Heart left ventricle (tissue), 13 donors: ENCODE measurements at regions not wholly inside any gene's neighbourhood (a gene's known extent, or its start where the extent isn't known, plus 50 kb on each side); places are given as distances from the start of the nearest gene placed in this dataset.

Experiments used
- POLR2A ChIP-seq, 2 donors: fragments of 450-650 bp; IDR thresholded peaks; one replicate each; pipeline ENCODE4 v1.6.1; 2017; ENCODE audit warnings: antibody characterized with exemption in 2 of 2, mild to moderate bottlenecking in 2 of 2, moderate library complexity in 2 of 2
- TF ChIP-seq, protein P1 (sequence below), 12 donors: fragments of 200-600 bp; sonication (generic) in 4 of 12; IDR thresholded peaks; one replicate each; pipeline versions ENCODE4 v1.5.0 to v1.8.0; 2018 to 2022; ENCODE audit warnings: antibody characterized with exemption in 12 of 12, mild to moderate bottlenecking in 5 of 12
- donor health status: ischemic (EF 13 %, LVEDD 7.1; RV severe dilation, severe dysfunction).
- donor health status: DM: no; HTN: yes; CAD: no.
- donor health status: DM: no; HTN: no; CAD: no.
- donor health status: ischemic (EF 25% LVEDD 6.9; RV normal size, moderate dysfunction).
- donor health status: ischemic (EF 25% LVEDD 5.7; RV mildly dilated, moderate dysfunction).
- donor health status: ischemic (EF 35%, LVEDD 5.7; RV mildly dilated, moderate dysfunction).
- donor health status: nonischemic (EF 11% LVEDD 7.7; RV severe dilation, severe dysfunction).
- donor health status: DM: yes; HTN: yes; CAD: no.
- donor health status: PGD.
- donor health status: ischemic (EF 29% LVEDD 5.4; RV normal size, mild dysfunction).
- donor health status: nonischemic (EF 23%, LVEDD 6.1; RV moderate dilation, normal function).

DNA sequence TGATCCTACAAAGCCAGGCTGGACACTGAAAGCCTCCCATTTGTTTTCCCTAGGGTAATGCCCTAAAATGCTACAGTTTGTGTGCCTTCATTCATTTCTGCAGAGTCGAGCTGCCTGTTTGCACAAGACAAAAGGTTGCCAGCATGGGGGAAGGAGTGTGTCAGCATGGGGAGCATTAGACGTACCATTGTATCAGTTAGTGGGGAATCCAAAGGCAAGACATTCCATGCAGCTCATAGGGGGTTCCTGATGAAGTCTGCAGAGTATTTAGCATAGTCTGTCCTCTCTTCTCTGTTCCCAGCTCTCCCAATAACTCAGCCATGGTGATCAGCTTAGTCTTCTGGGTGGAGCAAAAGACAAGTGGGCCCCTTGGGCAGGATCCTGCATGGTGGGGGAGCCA is 276.9 kb upstream of the PCDH7 start:
- TF ChIP-seq, protein P1, sequence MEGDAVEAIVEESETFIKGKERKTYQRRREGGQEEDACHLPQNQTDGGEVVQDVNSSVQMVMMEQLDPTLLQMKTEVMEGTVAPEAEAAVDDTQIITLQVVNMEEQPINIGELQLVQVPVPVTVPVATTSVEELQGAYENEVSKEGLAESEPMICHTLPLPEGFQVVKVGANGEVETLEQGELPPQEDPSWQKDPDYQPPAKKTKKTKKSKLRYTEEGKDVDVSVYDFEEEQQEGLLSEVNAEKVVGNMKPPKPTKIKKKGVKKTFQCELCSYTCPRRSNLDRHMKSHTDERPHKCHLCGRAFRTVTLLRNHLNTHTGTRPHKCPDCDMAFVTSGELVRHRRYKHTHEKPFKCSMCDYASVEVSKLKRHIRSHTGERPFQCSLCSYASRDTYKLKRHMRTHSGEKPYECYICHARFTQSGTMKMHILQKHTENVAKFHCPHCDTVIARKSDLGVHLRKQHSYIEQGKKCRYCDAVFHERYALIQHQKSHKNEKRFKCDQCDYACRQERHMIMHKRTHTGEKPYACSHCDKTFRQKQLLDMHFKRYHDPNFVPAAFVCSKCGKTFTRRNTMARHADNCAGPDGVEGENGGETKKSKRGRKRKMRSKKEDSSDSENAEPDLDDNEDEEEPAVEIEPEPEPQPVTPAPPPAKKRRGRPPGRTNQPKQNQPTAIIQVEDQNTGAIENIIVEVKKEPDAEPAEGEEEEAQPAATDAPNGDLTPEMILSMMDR (IDR thresholded peaks at IDR 0.05), result no peak
- no peak for TF ChIP-seq POLR2A (IDR thresholded peaks at IDR 0.05)
